GM23338 (cell line): ENCODE measurements at regions not wholly inside any gene's neighbourhood (a gene's known extent, or its start where the extent isn't known, plus 50 kb on each side); places are given as distances from the start of the nearest gene placed in this dataset.

ENCODE experiments used
- ATAC-seq: fragments of 200-7000 bp; cut with Tn5 transposase; 3 replicates; pipeline ENCODE4 v1.9.1; 2020
- DNase-seq: peaks from one replicate; pipeline ENCODE4 v3.0.0-alpha.2; 2015; ENCODE audit warnings: low spot score
- H2AFZ ChIP-seq: fragments of 200-600 bp; sonication (generic); 2 replicates; pipeline ENCODE4 v1.8.0; 2016; ENCODE audit warnings: antibody characterized with exemption, mild to moderate bottlenecking, moderate library complexity
- H3F3A ChIP-seq: fragments of 200-600 bp; sonication (generic); replicated peaks from 2 replicates; pipeline ENCODE4 v1.8.0; 2017; ENCODE audit warnings: antibody characterized with exemption, mixed run types, low read depth
- H3K27ac ChIP-seq: fragments of 200-600 bp; sonication (generic); 2 replicates; pipeline ENCODE4 v1.6.1; 2016; ENCODE audit warnings: low read depth
- H3K27me3 ChIP-seq: fragments of 200-600 bp; sonication (generic); 2 replicates; pipeline ENCODE4 v1.8.0; 2016; ENCODE audit warnings: mild to moderate bottlenecking, mixed run types, moderate library complexity; ENCODE audit not compliant: insufficient read depth
- H3K36me3 ChIP-seq: fragments of 200-600 bp; sonication (generic); 2 replicates; pipeline ENCODE4 v1.8.0; 2016; ENCODE audit warnings: mild to moderate bottlenecking; ENCODE audit not compliant: insufficient read depth
- H3K4me1 ChIP-seq: fragments of 200-600 bp; sonication (generic); 2 replicates; pipeline ENCODE4 v1.8.0; 2016; ENCODE audit warnings: mild to moderate bottlenecking, moderate library complexity; ENCODE audit not compliant: insufficient read depth
- H3K4me2 ChIP-seq: fragments of 200-600 bp; sonication (generic); 2 replicates; pipeline ENCODE4 v1.7.1; 2017; ENCODE audit warnings: mixed run types
- H3K4me3 ChIP-seq: fragments of 200-600 bp; sonication (generic); 2 replicates; pipeline ENCODE4 v1.6.1; 2016; ENCODE audit warnings: mixed run types
- H3K79me2 ChIP-seq: fragments of 200-600 bp; sonication (generic); replicated peaks from 2 replicates; pipeline ENCODE4 v1.8.0; 2017; ENCODE audit warnings: mild to moderate bottlenecking; ENCODE audit not compliant: insufficient read depth
- H3K9me2 ChIP-seq: fragments of 200-600 bp; sonication (generic); 2 replicates; pipeline ENCODE4 v1.8.0; 2017; ENCODE audit not compliant: insufficient read depth
- H4K20me1 ChIP-seq: fragments of 200-600 bp; sonication (generic); replicated peaks from 2 replicates; pipeline ENCODE4 v1.8.0; 2017; ENCODE audit warnings: mild to moderate bottlenecking; ENCODE audit not compliant: insufficient read depth
- H3K27ac Mint-ChIP-seq: 2 replicates; pipeline ENCODE4 v1.8.0; 2020; ENCODE audit warnings: inconsistent platforms, mild to moderate bottlenecking, moderate library complexity, mixed read lengths
- H3K27me3 Mint-ChIP-seq: 3 replicates; pipeline ENCODE4 v1.8.0; 2022; ENCODE audit warnings: low read depth, mild to moderate bottlenecking, moderate library complexity, mixed read lengths, inconsistent platforms; ENCODE audit not compliant: insufficient read depth, poor library complexity
- H3K36me3 Mint-ChIP-seq: 3 replicates; pipeline ENCODE4 v1.8.0; 2021; ENCODE audit warnings: low read depth, mild to moderate bottlenecking, inconsistent platforms, moderate library complexity, mixed read lengths
- H3K4me1 Mint-ChIP-seq: 3 replicates; pipeline ENCODE4 v1.8.0; 2020; ENCODE audit warnings: mild to moderate bottlenecking, inconsistent platforms, mixed read lengths
- H3K4me3 Mint-ChIP-seq: 3 replicates; pipeline ENCODE4 v1.8.0; 2021; ENCODE audit warnings: moderate library complexity, mild to moderate bottlenecking, inconsistent platforms, mixed read lengths
- H3K9me3 Mint-ChIP-seq: 3 replicates; pipeline ENCODE4 v1.8.0; 2020; ENCODE audit warnings: moderate library complexity, mild to moderate bottlenecking, inconsistent platforms, mixed read lengths
- CREB1 ChIP-seq: fragments of 250-450 bp; sonication (Bioruptor Pico); IDR thresholded peaks from 2 replicates; pipeline ENCODE4 v1.5.0; 2020; ENCODE audit warnings: low read depth, mild to moderate bottlenecking, moderate library complexity
- CTCF ChIP-seq, 2 experiments: fragments of 200-600 bp in 1 of 2; sonication (generic) in 1 of 2; conservative IDR thresholded peaks; 2 replicates each; pipeline versions ENCODE4 v1.5.1 to v1.6.1; 2016 to 2017; ENCODE audit warnings: antibody characterized with exemption in 2 of 2, low read depth in 2 of 2, mild to moderate bottlenecking in 2 of 2, moderate library complexity in 1 of 2
- ETS1 ChIP-seq: IDR thresholded peaks from 2 replicates; pipeline ENCODE4 v1.6.1; 2016; ENCODE audit warnings: antibody characterized with exemption
- EZH2 ChIP-seq: fragments of 200-600 bp; sonication (generic); IDR thresholded peaks from one replicate; pipeline ENCODE4 v1.8.0; 2017; ENCODE audit warnings: antibody characterized with exemption, mild to moderate bottlenecking, low read depth; ENCODE audit not compliant: unreplicated experiment
- EZH2phosphoT487 ChIP-seq: fragments of 200-600 bp; sonication (generic); IDR thresholded peaks from one replicate; pipeline ENCODE4 v1.8.1; 2018; ENCODE audit warnings: antibody characterized with exemption; ENCODE audit not compliant: unreplicated experiment
- JUNB ChIP-seq: IDR thresholded peaks from one replicate; pipeline ENCODE4 v1.6.1; 2016; ENCODE audit warnings: antibody characterized with exemption; ENCODE audit not compliant: unreplicated experiment
- NANOG ChIP-seq: IDR thresholded peaks from 2 replicates; pipeline ENCODE4 v1.6.1; 2016; ENCODE audit warnings: antibody characterized with exemption, borderline replicate concordance
- POLR2AphosphoS5 ChIP-seq: IDR thresholded peaks from 2 replicates; pipeline ENCODE4 v1.6.1; 2016; ENCODE audit warnings: antibody characterized with exemption, low read depth
- REST ChIP-seq: IDR thresholded peaks from one replicate; pipeline ENCODE4 v1.6.1; 2018; ENCODE audit warnings: antibody characterized with exemption; ENCODE audit not compliant: unreplicated experiment
- STAT1 ChIP-seq: IDR thresholded peaks from one replicate; pipeline ENCODE4 v1.6.1; 2016; ENCODE audit warnings: antibody characterized with exemption; ENCODE audit not compliant: unreplicated experiment
- ZNF114 ChIP-seq: fragments of 250-450 bp; sonication (Bioruptor Pico); IDR thresholded peaks from 2 replicates; pipeline ENCODE4 v1.5.0; 2020; ENCODE audit warnings: mild to moderate bottlenecking, moderate library complexity
- ZNF331 ChIP-seq: fragments of 250-450 bp; sonication (Bioruptor Pico); IDR thresholded peaks from 2 replicates; pipeline ENCODE4 v1.5.0; 2020; ENCODE audit warnings: low read depth, mild to moderate bottlenecking, moderate library complexity
- ZNF462 ChIP-seq: fragments of 250-450 bp; sonication (Bioruptor Pico); IDR thresholded peaks from 2 replicates; pipeline ENCODE4 v1.5.0; 2020; ENCODE audit warnings: mild to moderate bottlenecking, moderate library complexity

GRCh38 chr13:31504918-31505317 is 234.4 kb upstream of the RXFP2 start:
- Histone ChIP-seq H3F3A (no peaks in the 10 kb centered on the region), H2AFZ (no peak overlapping the region), H3K4me2 (no peak overlapping the region), H4K20me1 (no peaks in the 10 kb centered on the region), H3K79me2 (no peaks in the 10 kb centered on the region), H3K27ac (no peak overlapping the region), H3K9me2 (peaks cover 6% of the 10 kb centered on the region; the same call in 1 of the 2 replicates), H3K36me3 (no peaks in the 10 kb centered on the region), H3K4me3 (no peak overlapping the region), H3K27me3 (no peaks in the 10 kb centered on the region), H3K4me1 (no peaks in the 10 kb centered on the region)
- Mint-ChIP-seq H3K4me3 (no peak overlapping the region), H3K27me3 (no peaks in the 10 kb centered on the region), H3K36me3 (peaks cover under 1% of the 10 kb centered on the region; the same call in 1 of the 3 replicates), H3K4me1 (no peaks in the 10 kb centered on the region), H3K9me3 (no peaks in the 10 kb centered on the region; the same call in 2 of the 3 replicates), H3K27ac (no peak overlapping the region)
- TF ChIP-seq STAT1 = no peak
- TF ChIP-seq CTCF (conservative IDR thresholded peaks at IDR 0.05; ENCODE audit: low read depth in 2 of 2) = no peak
- no peak for TF ChIP-seq CREB1
- no peak for TF ChIP-seq POLR2AphosphoS5
- TF ChIP-seq ZNF114 = no peak
- TF ChIP-seq ZNF331 (CRISPR knock-in tag) = no peak
- no peak for TF ChIP-seq NANOG
- TF ChIP-seq EZH2phosphoT487 = no peak
- TF ChIP-seq ETS1 = no peak
- no peak for TF ChIP-seq EZH2
- TF ChIP-seq ZNF462 (CRISPR knock-in tag) = no peak
- no peak for TF ChIP-seq JUNB
- TF ChIP-seq REST = no peak
- DNase-seq = no peak
- no peak for ATAC-seq
